GM23338 (cell line): ENCODE measurements at regions not wholly inside any gene's neighbourhood (a gene's known extent, or its start where the extent isn't known, plus 50 kb on each side); places are given as distances from the start of the nearest gene placed in this dataset.

Experiments
- ATAC-seq: fragments of 200-7000 bp; cut with Tn5 transposase; 3 replicates; pipeline ENCODE4 v1.9.1; 2020
- DNase-seq: peaks from one replicate; pipeline ENCODE4 v3.0.0-alpha.2; 2015; ENCODE audit warnings: low spot score
- H2AFZ ChIP-seq: fragments of 200-600 bp; sonication (generic); 2 replicates; pipeline ENCODE4 v1.8.0; 2016; ENCODE audit warnings: antibody characterized with exemption, mild to moderate bottlenecking, moderate library complexity
- H3F3A ChIP-seq: fragments of 200-600 bp; sonication (generic); replicated peaks from 2 replicates; pipeline ENCODE4 v1.8.0; 2017; ENCODE audit warnings: antibody characterized with exemption, mixed run types, low read depth
- H3K27ac ChIP-seq: fragments of 200-600 bp; sonication (generic); 2 replicates; pipeline ENCODE4 v1.6.1; 2016; ENCODE audit warnings: low read depth
- H3K27me3 ChIP-seq: fragments of 200-600 bp; sonication (generic); 2 replicates; pipeline ENCODE4 v1.8.0; 2016; ENCODE audit warnings: mild to moderate bottlenecking, mixed run types, moderate library complexity; ENCODE audit not compliant: insufficient read depth
- H3K36me3 ChIP-seq: fragments of 200-600 bp; sonication (generic); 2 replicates; pipeline ENCODE4 v1.8.0; 2016; ENCODE audit warnings: mild to moderate bottlenecking; ENCODE audit not compliant: insufficient read depth
- H3K4me1 ChIP-seq: fragments of 200-600 bp; sonication (generic); 2 replicates; pipeline ENCODE4 v1.8.0; 2016; ENCODE audit warnings: mild to moderate bottlenecking, moderate library complexity; ENCODE audit not compliant: insufficient read depth
- H3K4me2 ChIP-seq: fragments of 200-600 bp; sonication (generic); 2 replicates; pipeline ENCODE4 v1.7.1; 2017; ENCODE audit warnings: mixed run types
- H3K4me3 ChIP-seq: fragments of 200-600 bp; sonication (generic); 2 replicates; pipeline ENCODE4 v1.6.1; 2016; ENCODE audit warnings: mixed run types
- H3K79me2 ChIP-seq: fragments of 200-600 bp; sonication (generic); replicated peaks from 2 replicates; pipeline ENCODE4 v1.8.0; 2017; ENCODE audit warnings: mild to moderate bottlenecking; ENCODE audit not compliant: insufficient read depth
- H3K9me2 ChIP-seq: fragments of 200-600 bp; sonication (generic); 2 replicates; pipeline ENCODE4 v1.8.0; 2017; ENCODE audit not compliant: insufficient read depth
- H4K20me1 ChIP-seq: fragments of 200-600 bp; sonication (generic); replicated peaks from 2 replicates; pipeline ENCODE4 v1.8.0; 2017; ENCODE audit warnings: mild to moderate bottlenecking; ENCODE audit not compliant: insufficient read depth
- H3K27ac Mint-ChIP-seq: 2 replicates; pipeline ENCODE4 v1.8.0; 2020; ENCODE audit warnings: inconsistent platforms, mild to moderate bottlenecking, moderate library complexity, mixed read lengths
- H3K27me3 Mint-ChIP-seq: 3 replicates; pipeline ENCODE4 v1.8.0; 2022; ENCODE audit warnings: low read depth, mild to moderate bottlenecking, moderate library complexity, mixed read lengths, inconsistent platforms; ENCODE audit not compliant: insufficient read depth, poor library complexity
- H3K36me3 Mint-ChIP-seq: 3 replicates; pipeline ENCODE4 v1.8.0; 2021; ENCODE audit warnings: low read depth, mild to moderate bottlenecking, inconsistent platforms, moderate library complexity, mixed read lengths
- H3K4me1 Mint-ChIP-seq: 3 replicates; pipeline ENCODE4 v1.8.0; 2020; ENCODE audit warnings: mild to moderate bottlenecking, inconsistent platforms, mixed read lengths
- H3K4me3 Mint-ChIP-seq: 3 replicates; pipeline ENCODE4 v1.8.0; 2021; ENCODE audit warnings: moderate library complexity, mild to moderate bottlenecking, inconsistent platforms, mixed read lengths
- H3K9me3 Mint-ChIP-seq: 3 replicates; pipeline ENCODE4 v1.8.0; 2020; ENCODE audit warnings: moderate library complexity, mild to moderate bottlenecking, inconsistent platforms, mixed read lengths
- CREB1 ChIP-seq: fragments of 250-450 bp; sonication (Bioruptor Pico); IDR thresholded peaks from 2 replicates; pipeline ENCODE4 v1.5.0; 2020; ENCODE audit warnings: low read depth, mild to moderate bottlenecking, moderate library complexity
- EZH2 ChIP-seq: fragments of 200-600 bp; sonication (generic); IDR thresholded peaks from one replicate; pipeline ENCODE4 v1.8.0; 2017; ENCODE audit warnings: antibody characterized with exemption, mild to moderate bottlenecking, low read depth; ENCODE audit not compliant: unreplicated experiment
- EZH2phosphoT487 ChIP-seq: fragments of 200-600 bp; sonication (generic); IDR thresholded peaks from one replicate; pipeline ENCODE4 v1.8.1; 2018; ENCODE audit warnings: antibody characterized with exemption; ENCODE audit not compliant: unreplicated experiment
- JUNB ChIP-seq: IDR thresholded peaks from one replicate; pipeline ENCODE4 v1.6.1; 2016; ENCODE audit warnings: antibody characterized with exemption; ENCODE audit not compliant: unreplicated experiment
- NANOG ChIP-seq: IDR thresholded peaks from 2 replicates; pipeline ENCODE4 v1.6.1; 2016; ENCODE audit warnings: antibody characterized with exemption, borderline replicate concordance
- POLR2AphosphoS5 ChIP-seq: IDR thresholded peaks from 2 replicates; pipeline ENCODE4 v1.6.1; 2016; ENCODE audit warnings: antibody characterized with exemption, low read depth
- STAT1 ChIP-seq: IDR thresholded peaks from one replicate; pipeline ENCODE4 v1.6.1; 2016; ENCODE audit warnings: antibody characterized with exemption; ENCODE audit not compliant: unreplicated experiment
- ZNF114 ChIP-seq: fragments of 250-450 bp; sonication (Bioruptor Pico); IDR thresholded peaks from 2 replicates; pipeline ENCODE4 v1.5.0; 2020; ENCODE audit warnings: mild to moderate bottlenecking, moderate library complexity
- ZNF331 ChIP-seq: fragments of 250-450 bp; sonication (Bioruptor Pico); IDR thresholded peaks from 2 replicates; pipeline ENCODE4 v1.5.0; 2020; ENCODE audit warnings: low read depth, mild to moderate bottlenecking, moderate library complexity
- TF ChIP-seq, protein P1 (sequence below): IDR thresholded peaks from one replicate; pipeline ENCODE4 v1.6.1; 2018; ENCODE audit warnings: antibody characterized with exemption; ENCODE audit not compliant: unreplicated experiment
- TF ChIP-seq, protein P2 (sequence below): fragments of 250-450 bp; sonication (Bioruptor Pico); IDR thresholded peaks from 2 replicates; pipeline ENCODE4 v1.5.0; 2020; ENCODE audit warnings: mild to moderate bottlenecking, moderate library complexity
- TF ChIP-seq, protein P3 (sequence below): IDR thresholded peaks from 2 replicates; pipeline ENCODE4 v1.6.1; 2016; ENCODE audit warnings: antibody characterized with exemption
- TF ChIP-seq, protein P4 (sequence below), 2 experiments: fragments of 200-600 bp in 1 of 2; sonication (generic) in 1 of 2; conservative IDR thresholded peaks; 2 replicates each; pipeline versions ENCODE4 v1.5.1 to v1.6.1; 2016 to 2017; ENCODE audit warnings: antibody characterized with exemption in 2 of 2, low read depth in 2 of 2, mild to moderate bottlenecking in 2 of 2, moderate library complexity in 1 of 2

DNA sequence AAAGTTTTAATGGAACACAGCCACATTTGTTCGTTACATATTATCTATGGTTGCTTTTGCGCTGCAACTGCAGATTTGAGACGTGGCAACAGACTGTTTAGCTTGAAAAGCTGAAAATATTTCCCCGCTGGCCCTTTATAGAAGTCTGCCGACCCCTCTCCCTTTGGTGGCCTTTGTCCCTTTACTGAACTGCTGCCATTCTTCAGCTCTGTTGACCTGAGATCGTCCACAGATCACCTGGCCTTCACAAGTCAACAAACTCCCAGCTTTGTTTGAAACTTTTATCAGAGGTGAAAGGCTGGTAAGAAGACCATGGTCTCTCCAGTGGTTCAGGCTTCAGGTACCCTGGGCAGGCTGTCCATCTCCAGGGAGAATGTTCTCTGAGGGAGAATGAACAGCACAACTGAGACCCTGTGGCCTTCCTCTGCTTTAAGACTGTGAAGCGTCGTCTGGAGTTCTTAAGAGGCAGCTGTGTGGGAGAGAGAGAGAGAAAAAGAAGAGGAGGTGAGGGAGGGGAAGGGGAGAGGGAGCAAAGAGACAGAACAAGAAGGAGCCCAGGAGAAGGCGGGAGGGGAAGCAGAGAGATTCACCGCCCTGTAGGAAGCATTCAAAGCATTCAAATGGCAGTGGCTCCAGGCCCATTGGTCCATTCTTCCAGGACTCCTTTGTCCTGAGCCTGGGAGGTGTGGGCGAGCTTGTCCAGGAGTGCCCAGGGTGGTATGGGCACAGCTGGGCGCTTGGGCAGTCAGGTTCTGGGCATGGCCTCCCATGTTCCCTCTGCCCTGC, 53.7 kb upstream of the INSYN1 start:
- no peak for TF ChIP-seq ZNF114
- TF ChIP-seq, protein P1, sequence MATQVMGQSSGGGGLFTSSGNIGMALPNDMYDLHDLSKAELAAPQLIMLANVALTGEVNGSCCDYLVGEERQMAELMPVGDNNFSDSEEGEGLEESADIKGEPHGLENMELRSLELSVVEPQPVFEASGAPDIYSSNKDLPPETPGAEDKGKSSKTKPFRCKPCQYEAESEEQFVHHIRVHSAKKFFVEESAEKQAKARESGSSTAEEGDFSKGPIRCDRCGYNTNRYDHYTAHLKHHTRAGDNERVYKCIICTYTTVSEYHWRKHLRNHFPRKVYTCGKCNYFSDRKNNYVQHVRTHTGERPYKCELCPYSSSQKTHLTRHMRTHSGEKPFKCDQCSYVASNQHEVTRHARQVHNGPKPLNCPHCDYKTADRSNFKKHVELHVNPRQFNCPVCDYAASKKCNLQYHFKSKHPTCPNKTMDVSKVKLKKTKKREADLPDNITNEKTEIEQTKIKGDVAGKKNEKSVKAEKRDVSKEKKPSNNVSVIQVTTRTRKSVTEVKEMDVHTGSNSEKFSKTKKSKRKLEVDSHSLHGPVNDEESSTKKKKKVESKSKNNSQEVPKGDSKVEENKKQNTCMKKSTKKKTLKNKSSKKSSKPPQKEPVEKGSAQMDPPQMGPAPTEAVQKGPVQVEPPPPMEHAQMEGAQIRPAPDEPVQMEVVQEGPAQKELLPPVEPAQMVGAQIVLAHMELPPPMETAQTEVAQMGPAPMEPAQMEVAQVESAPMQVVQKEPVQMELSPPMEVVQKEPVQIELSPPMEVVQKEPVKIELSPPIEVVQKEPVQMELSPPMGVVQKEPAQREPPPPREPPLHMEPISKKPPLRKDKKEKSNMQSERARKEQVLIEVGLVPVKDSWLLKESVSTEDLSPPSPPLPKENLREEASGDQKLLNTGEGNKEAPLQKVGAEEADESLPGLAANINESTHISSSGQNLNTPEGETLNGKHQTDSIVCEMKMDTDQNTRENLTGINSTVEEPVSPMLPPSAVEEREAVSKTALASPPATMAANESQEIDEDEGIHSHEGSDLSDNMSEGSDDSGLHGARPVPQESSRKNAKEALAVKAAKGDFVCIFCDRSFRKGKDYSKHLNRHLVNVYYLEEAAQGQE = no peak
- no peak for TF ChIP-seq EZH2phosphoT487
- TF ChIP-seq JUNB = no peak
- TF ChIP-seq, protein P2, sequence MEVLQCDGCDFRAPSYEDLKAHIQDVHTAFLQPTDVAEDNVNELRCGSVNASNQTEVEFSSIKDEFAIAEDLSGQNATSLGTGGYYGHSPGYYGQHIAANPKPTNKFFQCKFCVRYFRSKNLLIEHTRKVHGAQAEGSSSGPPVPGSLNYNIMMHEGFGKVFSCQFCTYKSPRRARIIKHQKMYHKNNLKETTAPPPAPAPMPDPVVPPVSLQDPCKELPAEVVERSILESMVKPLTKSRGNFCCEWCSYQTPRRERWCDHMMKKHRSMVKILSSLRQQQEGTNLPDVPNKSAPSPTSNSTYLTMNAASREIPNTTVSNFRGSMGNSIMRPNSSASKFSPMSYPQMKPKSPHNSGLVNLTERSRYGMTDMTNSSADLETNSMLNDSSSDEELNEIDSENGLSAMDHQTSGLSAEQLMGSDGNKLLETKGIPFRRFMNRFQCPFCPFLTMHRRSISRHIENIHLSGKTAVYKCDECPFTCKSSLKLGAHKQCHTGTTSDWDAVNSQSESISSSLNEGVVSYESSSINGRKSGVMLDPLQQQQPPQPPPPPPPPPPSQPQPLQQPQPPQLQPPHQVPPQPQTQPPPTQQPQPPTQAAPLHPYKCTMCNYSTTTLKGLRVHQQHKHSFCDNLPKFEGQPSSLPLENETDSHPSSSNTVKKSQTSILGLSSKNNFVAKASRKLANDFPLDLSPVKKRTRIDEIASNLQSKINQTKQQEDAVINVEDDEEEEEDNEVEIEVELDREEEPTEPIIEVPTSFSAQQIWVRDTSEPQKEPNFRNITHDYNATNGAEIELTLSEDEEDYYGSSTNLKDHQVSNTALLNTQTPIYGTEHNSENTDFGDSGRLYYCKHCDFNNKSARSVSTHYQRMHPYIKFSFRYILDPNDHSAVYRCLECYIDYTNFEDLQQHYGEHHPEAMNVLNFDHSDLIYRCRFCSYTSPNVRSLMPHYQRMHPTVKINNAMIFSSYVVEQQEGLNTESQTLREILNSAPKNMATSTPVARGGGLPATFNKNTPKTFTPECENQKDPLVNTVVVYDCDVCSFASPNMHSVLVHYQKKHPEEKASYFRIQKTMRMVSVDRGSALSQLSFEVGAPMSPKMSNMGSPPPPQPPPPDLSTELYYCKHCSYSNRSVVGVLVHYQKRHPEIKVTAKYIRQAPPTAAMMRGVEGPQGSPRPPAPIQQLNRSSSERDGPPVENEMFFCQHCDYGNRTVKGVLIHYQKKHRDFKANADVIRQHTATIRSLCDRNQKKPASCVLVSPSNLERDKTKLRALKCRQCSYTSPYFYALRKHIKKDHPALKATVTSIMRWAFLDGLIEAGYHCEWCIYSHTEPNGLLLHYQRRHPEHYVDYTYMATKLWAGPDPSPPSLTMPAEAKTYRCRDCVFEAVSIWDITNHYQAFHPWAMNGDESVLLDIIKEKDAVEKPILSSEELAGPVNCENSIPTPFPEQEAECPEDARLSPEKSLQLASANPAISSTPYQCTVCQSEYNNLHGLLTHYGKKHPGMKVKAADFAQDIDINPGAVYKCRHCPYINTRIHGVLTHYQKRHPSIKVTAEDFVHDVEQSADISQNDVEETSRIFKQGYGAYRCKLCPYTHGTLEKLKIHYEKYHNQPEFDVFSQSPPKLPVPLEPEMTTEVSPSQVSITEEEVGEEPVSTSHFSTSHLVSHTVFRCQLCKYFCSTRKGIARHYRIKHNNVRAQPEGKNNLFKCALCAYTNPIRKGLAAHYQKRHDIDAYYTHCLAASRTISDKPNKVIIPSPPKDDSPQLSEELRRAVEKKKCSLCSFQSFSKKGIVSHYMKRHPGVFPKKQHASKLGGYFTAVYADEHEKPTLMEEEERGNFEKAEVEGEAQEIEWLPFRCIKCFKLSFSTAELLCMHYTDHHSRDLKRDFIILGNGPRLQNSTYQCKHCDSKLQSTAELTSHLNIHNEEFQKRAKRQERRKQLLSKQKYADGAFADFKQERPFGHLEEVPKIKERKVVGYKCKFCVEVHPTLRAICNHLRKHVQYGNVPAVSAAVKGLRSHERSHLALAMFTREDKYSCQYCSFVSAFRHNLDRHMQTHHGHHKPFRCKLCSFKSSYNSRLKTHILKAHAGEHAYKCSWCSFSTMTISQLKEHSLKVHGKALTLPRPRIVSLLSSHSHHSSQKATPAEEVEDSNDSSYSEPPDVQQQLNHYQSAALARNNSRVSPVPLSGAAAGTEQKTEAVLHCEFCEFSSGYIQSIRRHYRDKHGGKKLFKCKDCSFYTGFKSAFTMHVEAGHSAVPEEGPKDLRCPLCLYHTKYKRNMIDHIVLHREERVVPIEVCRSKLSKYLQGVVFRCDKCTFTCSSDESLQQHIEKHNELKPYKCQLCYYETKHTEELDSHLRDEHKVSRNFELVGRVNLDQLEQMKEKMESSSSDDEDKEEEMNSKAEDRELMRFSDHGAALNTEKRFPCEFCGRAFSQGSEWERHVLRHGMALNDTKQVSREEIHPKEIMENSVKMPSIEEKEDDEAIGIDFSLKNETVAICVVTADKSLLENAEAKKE = no peak
- no peak for TF ChIP-seq CREB1 (CRISPR knock-in tag)
- no peak for TF ChIP-seq POLR2AphosphoS5
- TF ChIP-seq EZH2 = no peak
- no peak for TF ChIP-seq NANOG
- no peak for TF ChIP-seq ZNF331 (CRISPR knock-in tag)
- TF ChIP-seq STAT1 = no peak
- TF ChIP-seq, protein P3, sequence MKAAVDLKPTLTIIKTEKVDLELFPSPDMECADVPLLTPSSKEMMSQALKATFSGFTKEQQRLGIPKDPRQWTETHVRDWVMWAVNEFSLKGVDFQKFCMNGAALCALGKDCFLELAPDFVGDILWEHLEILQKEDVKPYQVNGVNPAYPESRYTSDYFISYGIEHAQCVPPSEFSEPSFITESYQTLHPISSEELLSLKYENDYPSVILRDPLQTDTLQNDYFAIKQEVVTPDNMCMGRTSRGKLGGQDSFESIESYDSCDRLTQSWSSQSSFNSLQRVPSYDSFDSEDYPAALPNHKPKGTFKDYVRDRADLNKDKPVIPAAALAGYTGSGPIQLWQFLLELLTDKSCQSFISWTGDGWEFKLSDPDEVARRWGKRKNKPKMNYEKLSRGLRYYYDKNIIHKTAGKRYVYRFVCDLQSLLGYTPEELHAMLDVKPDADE = no peak
- TF ChIP-seq, protein P4, sequence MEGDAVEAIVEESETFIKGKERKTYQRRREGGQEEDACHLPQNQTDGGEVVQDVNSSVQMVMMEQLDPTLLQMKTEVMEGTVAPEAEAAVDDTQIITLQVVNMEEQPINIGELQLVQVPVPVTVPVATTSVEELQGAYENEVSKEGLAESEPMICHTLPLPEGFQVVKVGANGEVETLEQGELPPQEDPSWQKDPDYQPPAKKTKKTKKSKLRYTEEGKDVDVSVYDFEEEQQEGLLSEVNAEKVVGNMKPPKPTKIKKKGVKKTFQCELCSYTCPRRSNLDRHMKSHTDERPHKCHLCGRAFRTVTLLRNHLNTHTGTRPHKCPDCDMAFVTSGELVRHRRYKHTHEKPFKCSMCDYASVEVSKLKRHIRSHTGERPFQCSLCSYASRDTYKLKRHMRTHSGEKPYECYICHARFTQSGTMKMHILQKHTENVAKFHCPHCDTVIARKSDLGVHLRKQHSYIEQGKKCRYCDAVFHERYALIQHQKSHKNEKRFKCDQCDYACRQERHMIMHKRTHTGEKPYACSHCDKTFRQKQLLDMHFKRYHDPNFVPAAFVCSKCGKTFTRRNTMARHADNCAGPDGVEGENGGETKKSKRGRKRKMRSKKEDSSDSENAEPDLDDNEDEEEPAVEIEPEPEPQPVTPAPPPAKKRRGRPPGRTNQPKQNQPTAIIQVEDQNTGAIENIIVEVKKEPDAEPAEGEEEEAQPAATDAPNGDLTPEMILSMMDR (conservative IDR thresholded peaks at IDR 0.05; ENCODE audit: low read depth in 2 of 2) = no peak
- H3K4me3 Mint-ChIP-seq = no peak overlapping the region
- H4K20me1 ChIP-seq = no peaks in the 10 kb centered on the region
- no peaks in the 10 kb centered on the region for H3K4me1 ChIP-seq
- no peaks in the 10 kb centered on the region for H3K36me3 Mint-ChIP-seq
- H3K27me3 ChIP-seq = no peaks in the 10 kb centered on the region
- no peaks in the 10 kb centered on the region for H3K9me3 Mint-ChIP-seq
- no peaks in the 10 kb centered on the region for H3K79me2 ChIP-seq
- peak overlapping the region; percentile 38; the same call in 1 of the 2 replicates for H2AFZ ChIP-seq
- H3K27ac ChIP-seq = no peak overlapping the region
- H3K27ac Mint-ChIP-seq = no peak overlapping the region
- peaks cover 10% of the 10 kb centered on the region for H3K4me1 Mint-ChIP-seq
- ATAC-seq (peak; percentile 46), DNase-seq (no peak)
- peaks cover 10% of the 10 kb centered on the region for H3K27me3 Mint-ChIP-seq
- H3F3A ChIP-seq = no peaks in the 10 kb centered on the region
- no peak overlapping the region for H3K4me3 ChIP-seq
- no peak overlapping the region for H3K4me2 ChIP-seq
- H3K36me3 ChIP-seq = no peaks in the 10 kb centered on the region
- no peaks in the 10 kb centered on the region for H3K9me2 ChIP-seq
